Motor neuron (in vitro differentiated cells): ENCODE measurements at regions not wholly inside any gene's neighbourhood (a gene's known extent, or its start where the extent isn't known, plus 50 kb on each side); places are given as distances from the start of the nearest gene placed in this dataset.

Experiments used
- ATAC-seq, 8 experiments: fragments of 200-7000 bp; cut with Tn5 transposase; replicated peaks in 6 of 8; 2 replicates each; pipeline ENCODE4 v1.8.0; 2021; ENCODE audit warnings: mild to moderate bottlenecking in 8 of 8, moderate library complexity in 8 of 8
- H3K27ac ChIP-seq, 2 donors: fragments of 250-450 bp; sonication (Bioruptor Pico); 2 replicates each; pipeline ENCODE4 v1.9.0; 2021; ENCODE audit warnings: antibody characterized with exemption in 2 of 2, mild to moderate bottlenecking in 2 of 2, moderate library complexity in 1 of 2
- H3K4me1 ChIP-seq, 2 donors: fragments of 250-450 bp; sonication (Bioruptor Pico); replicated peaks in 1 of 2; 2 replicates each; pipeline ENCODE4 v1.6.1; 2021; ENCODE audit warnings: antibody characterized with exemption in 2 of 2, mild to moderate bottlenecking in 2 of 2, moderate library complexity in 1 of 2
- H3K4me3 ChIP-seq, 5 donors: fragments of 250-450 bp; sonication (Bioruptor Pico); 2 replicates each; pipeline ENCODE4 v1.9.0; 2021; ENCODE audit warnings: antibody characterized with exemption in 5 of 5, mild to moderate bottlenecking in 5 of 5, moderate library complexity in 4 of 5
- WGBS, 10 experiments: fragments of 450-650 bp; shearing (Covaris generic); methylation state at CpG; one replicate each; pipeline ENCODE4 v1.0.0; 2022; 5-methylcytosine and 5-hydroxymethylcytosine counted together
- in situ Hi-C, 9 experiments: fragments of 400-800 bp; cut with MboI; loops; one replicate each; pipeline ENCODE4 v1.15.0; 2021; ENCODE audit warnings: low sequenced_read_pairs in 9 of 9, low pct_unique_long_range_greater_than_20kb in 2 of 9; ENCODE audit not compliant: unreplicated experiment in 9 of 9

- no peak overlapping the region for H3K27ac ChIP-seq
- in situ Hi-C loops, result loop anchor here in 5 of 9 experiments (25.0 kb wide), 2 partner anchors 94 to 294 kb away; no protein-coding TSS in a partner anchor
- H3K4me3 ChIP-seq, result no peak overlapping the region
- WGBS, 10 experiments, result 64 to 98% (median 83%) methylated on average over 2 to 7 of the region's 7 CpGs; no CpG with 5 or more reads in 1 of the 10 experiments
- H3K4me1 ChIP-seq, result peaks cover 27 to 29% of the 10 kb centered on the region in 2 donors
- ATAC-seq, result no peak
Measured at GRCh38 chr11:27193434-27194225, 153.0 kb downstream of the BBOX1 start.

GRCh38 chr11:27192184-27192583 lies 151.6 kb downstream of the BBOX1 start:
- no peak overlapping the region for H3K4me3 ChIP-seq
- peaks cover 13 to 15% of the 10 kb centered on the region in 2 donors for H3K4me1 ChIP-seq
- 83 to 100% (median 94%) methylated on average over 1 to 4 of the region's 4 CpGs; no CpG with 5 or more reads in 1 of the 10 experiments for WGBS, 10 experiments
- ATAC-seq, result no peak
- in situ Hi-C loops, result loop anchor here in 5 of 9 experiments (25.0 kb wide), 2 partner anchors 95 to 295 kb away; no protein-coding TSS in a partner anchor
- H3K27ac ChIP-seq, result no peak overlapping the region

GRCh38 chr11:27191639-27192038 lies 151.0 kb downstream of the BBOX1 start:
- Histone ChIP-seq H3K4me3 (no peak overlapping the region), H3K27ac (no peak overlapping the region), H3K4me1 (peaks cover 9 to 10% of the 10 kb centered on the region in 2 donors)
- ATAC-seq, result peak in 3 of 8 experiments; percentile 32 to 61 (median 52)
- in situ Hi-C loops, result loop anchor here in 5 of 9 experiments (25.0 kb wide), 2 partner anchors 96 to 296 kb away; no protein-coding TSS in a partner anchor
- 0 to 100% (median 100%) methylated on average over 1 to 2 of the region's 2 CpGs; no CpG with 5 or more reads in 4 of the 10 experiments for WGBS, 10 experiments

GRCh38 chr11:27188696-27189095 lies 148.1 kb downstream of the BBOX1 start:
- Histone ChIP-seq H3K4me3 (no peak overlapping the region), H3K4me1 (no peaks in the 10 kb centered on the region), H3K27ac (no peak overlapping the region)
- 37 to 80% (median 69%) methylated on average over 4 to 5 of the region's 5 CpGs; no CpG with 5 or more reads in 1 of the 10 experiments for WGBS, 10 experiments
- in situ Hi-C loops, result loop anchor here (10.0 to 25.0 kb wide), 5 partner anchors 99 to 306 kb away; partner anchors contain the start of gene LGR4 (in 4 of the 9)
- ATAC-seq, result no peak

- no peak overlapping the region for H3K4me3 ChIP-seq
- H3K4me1 ChIP-seq, result no peaks in the 10 kb centered on the region
- 58 to 100% (median 76%) methylated on average over 1 to 5 of the region's 5 CpGs for WGBS, 10 experiments
- no peak for ATAC-seq
- no peak overlapping the region for H3K27ac ChIP-seq
- in situ Hi-C loops, result loop anchor here (10.0 to 25.0 kb wide), 5 partner anchors 99 to 307 kb away; partner anchors contain the start of gene LGR4 (in 4 of the 9)
Measured at GRCh38 chr11:27187848-27188621, 147.4 kb downstream of the BBOX1 start.

- in situ Hi-C loops, result loop anchor here (10.0 to 25.0 kb wide), 5 partner anchors 100 to 308 kb away; partner anchors contain the start of gene LGR4 (in 4 of the 9)
- WGBS, 10 experiments, result 53 to 100% (median 89%) methylated on average over 1 to 3 of the region's 4 CpGs; no CpG with 5 or more reads in 2 of the 10 experiments
- H3K4me1 ChIP-seq, result no peaks in the 10 kb centered on the region
- no peak overlapping the region for H3K4me3 ChIP-seq
- ATAC-seq, result no peak
- H3K27ac ChIP-seq, result no peak overlapping the region
Measured at GRCh38 chr11:27187075-27187847, 146.6 kb downstream of the BBOX1 start.

- ATAC-seq, result no peak
- in situ Hi-C loops, result loop anchor here (10.0 to 25.0 kb wide), 5 partner anchors 101 to 308 kb away; partner anchors contain the start of gene LGR4 (in 4 of the 9)
Measured at GRCh38 chr11:27186580-27186979, 146.0 kb downstream of the BBOX1 start.

GRCh38 chr11:27184458-27185312 lies 144.1 kb downstream of the BBOX1 start:
- WGBS, 10 experiments, result 29 to 95% (median 71%) methylated on average over 1 to 6 of the region's 6 CpGs; no CpG with 5 or more reads in 1 of the 10 experiments
- no peak overlapping the region for H3K27ac ChIP-seq
- no peaks in the 10 kb centered on the region for H3K4me1 ChIP-seq
- H3K4me3 ChIP-seq, result no peak overlapping the region
- ATAC-seq, result peak in 3 of 8 experiments; percentile 39 to 45 (median 44)
- in situ Hi-C loops, result loop anchor here (10.0 to 25.0 kb wide), 5 partner anchors 103 to 310 kb away; partner anchors contain the start of gene LGR4 (in 4 of the 9)

More at GRCh38 chr11:27186580-27186979, 146.0 kb downstream of the BBOX1 start:
- Histone ChIP-seq H3K27ac (no peak overlapping the region), H3K4me3 (no peak overlapping the region), H3K4me1 (no peaks in the 10 kb centered on the region)

GRCh38 chr11:27183672-27184457 lies 143.2 kb downstream of the BBOX1 start:
- no peaks in the 10 kb centered on the region for H3K4me1 ChIP-seq
- in situ Hi-C loops, result loop anchor here (10.0 to 25.0 kb wide), 5 partner anchors 103 to 311 kb away; partner anchors contain the start of gene LGR4 (in 4 of the 9)
- WGBS, 10 experiments, result 23 to 49% (median 33%) methylated on average over 3 to 6 of the region's 6 CpGs
- H3K4me3 ChIP-seq, result no peak overlapping the region
- H3K27ac ChIP-seq, result no peak overlapping the region
- ATAC-seq, result peak in 4 of 8 experiments; percentile 13 to 64 (median 31)

GRCh38 chr11:27179334-27179733 lies 138.7 kb downstream of the BBOX1 start:
- Histone ChIP-seq H3K4me3 (no peak overlapping the region), H3K4me1 (no peaks in the 10 kb centered on the region), H3K27ac (no peak overlapping the region)
- ATAC-seq, result peak in 3 of 8 experiments; percentile 61 to 92 (median 89)
- in situ Hi-C loops, result loop anchor here in 5 of 9 experiments (25.0 kb wide), 2 partner anchors 108 to 308 kb away; no protein-coding TSS in a partner anchor
- WGBS, 10 experiments, result 65 to 100% (median 100%) methylated on average over 1 to 3 of the region's 3 CpGs; no CpG with 5 or more reads in 6 of the 10 experiments
